Esophagus muscularis mucosa (tissue), 4 donors: ENCODE measurements at regions not wholly inside any gene's neighbourhood (a gene's known extent, or its start where the extent isn't known, plus 50 kb on each side); places are given as distances from the start of the nearest gene placed in this dataset.

Source experiments
- CTCF ChIP-seq, 3 experiments: fragments of 200-600 bp in 2 of 3; fragments of 450-650 bp in 1 of 3; sonication (generic) in 2 of 3; IDR thresholded peaks; one replicate each; pipeline ENCODE4 v1.5.1; 2017 to 2019; ENCODE audit warnings: antibody characterized with exemption in 3 of 3, mild to moderate bottlenecking in 2 of 3, moderate library complexity in 1 of 3
- EP300 ChIP-seq: sonication (generic); formaldehyde crosslinking; IDR thresholded peaks from one replicate; pipeline ENCODE4 v1.6.1; 2017; ENCODE audit warnings: antibody characterized with exemption
- POLR2A ChIP-seq: fragments of 450-650 bp; IDR thresholded peaks from one replicate; pipeline ENCODE4 v1.6.1; 2017; ENCODE audit warnings: antibody characterized with exemption, moderate library complexity, mild to moderate bottlenecking, low read depth
- POLR2AphosphoS5 ChIP-seq, 2 donors: sonication (generic); formaldehyde crosslinking; IDR thresholded peaks; one replicate each; pipeline ENCODE4 v1.6.1; 2017; ENCODE audit warnings: antibody characterized with exemption in 2 of 2

- no peak for TF ChIP-seq CTCF (IDR thresholded peaks at IDR 0.05)
- TF ChIP-seq EP300: no peak
- no peak for TF ChIP-seq POLR2A
- no peak for TF ChIP-seq POLR2AphosphoS5 (IDR thresholded peaks at IDR 0.05)
These were observed 611.3 kb upstream of the CPXCR1 start for GRCh38 chrX:88135735-88136134.
